ENCODE measurements at regions not wholly inside any gene's neighbourhood (a gene's known extent, or its start where the extent isn't known, plus 50 kb on each side); places are given as distances from the start of the nearest gene placed in this dataset.

DNA sequence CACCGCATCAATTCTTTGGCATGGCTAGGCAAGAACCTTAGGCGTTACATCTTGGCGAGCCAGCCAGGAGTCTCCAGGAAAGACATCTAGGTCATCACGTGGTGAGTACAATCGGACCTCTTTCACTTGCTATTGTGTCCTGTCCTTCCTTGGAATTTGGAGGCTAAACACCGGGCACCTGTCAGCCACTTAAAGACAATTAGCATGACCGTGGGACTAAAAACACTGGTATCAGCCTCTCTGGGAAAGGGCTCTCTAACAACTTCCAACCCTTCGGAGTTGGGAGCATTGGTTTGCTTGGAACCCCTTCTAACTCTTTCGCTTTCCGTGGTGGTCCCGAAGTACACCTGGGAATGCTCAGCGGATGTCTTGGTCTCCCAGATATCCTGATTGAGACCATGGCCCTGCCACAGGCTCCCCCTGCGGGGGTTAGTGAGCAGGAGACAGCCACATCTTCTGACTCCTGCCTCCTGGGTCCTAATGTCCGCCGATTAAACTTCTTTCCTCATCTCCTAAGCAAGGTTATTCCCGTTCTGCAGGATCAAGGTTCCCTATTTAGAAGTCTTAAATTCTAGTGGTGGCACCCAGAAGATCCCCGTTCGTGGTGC is 971.7 kb downstream of the FSCB start (continued):
- TF ChIP-seq, protein P1, sequence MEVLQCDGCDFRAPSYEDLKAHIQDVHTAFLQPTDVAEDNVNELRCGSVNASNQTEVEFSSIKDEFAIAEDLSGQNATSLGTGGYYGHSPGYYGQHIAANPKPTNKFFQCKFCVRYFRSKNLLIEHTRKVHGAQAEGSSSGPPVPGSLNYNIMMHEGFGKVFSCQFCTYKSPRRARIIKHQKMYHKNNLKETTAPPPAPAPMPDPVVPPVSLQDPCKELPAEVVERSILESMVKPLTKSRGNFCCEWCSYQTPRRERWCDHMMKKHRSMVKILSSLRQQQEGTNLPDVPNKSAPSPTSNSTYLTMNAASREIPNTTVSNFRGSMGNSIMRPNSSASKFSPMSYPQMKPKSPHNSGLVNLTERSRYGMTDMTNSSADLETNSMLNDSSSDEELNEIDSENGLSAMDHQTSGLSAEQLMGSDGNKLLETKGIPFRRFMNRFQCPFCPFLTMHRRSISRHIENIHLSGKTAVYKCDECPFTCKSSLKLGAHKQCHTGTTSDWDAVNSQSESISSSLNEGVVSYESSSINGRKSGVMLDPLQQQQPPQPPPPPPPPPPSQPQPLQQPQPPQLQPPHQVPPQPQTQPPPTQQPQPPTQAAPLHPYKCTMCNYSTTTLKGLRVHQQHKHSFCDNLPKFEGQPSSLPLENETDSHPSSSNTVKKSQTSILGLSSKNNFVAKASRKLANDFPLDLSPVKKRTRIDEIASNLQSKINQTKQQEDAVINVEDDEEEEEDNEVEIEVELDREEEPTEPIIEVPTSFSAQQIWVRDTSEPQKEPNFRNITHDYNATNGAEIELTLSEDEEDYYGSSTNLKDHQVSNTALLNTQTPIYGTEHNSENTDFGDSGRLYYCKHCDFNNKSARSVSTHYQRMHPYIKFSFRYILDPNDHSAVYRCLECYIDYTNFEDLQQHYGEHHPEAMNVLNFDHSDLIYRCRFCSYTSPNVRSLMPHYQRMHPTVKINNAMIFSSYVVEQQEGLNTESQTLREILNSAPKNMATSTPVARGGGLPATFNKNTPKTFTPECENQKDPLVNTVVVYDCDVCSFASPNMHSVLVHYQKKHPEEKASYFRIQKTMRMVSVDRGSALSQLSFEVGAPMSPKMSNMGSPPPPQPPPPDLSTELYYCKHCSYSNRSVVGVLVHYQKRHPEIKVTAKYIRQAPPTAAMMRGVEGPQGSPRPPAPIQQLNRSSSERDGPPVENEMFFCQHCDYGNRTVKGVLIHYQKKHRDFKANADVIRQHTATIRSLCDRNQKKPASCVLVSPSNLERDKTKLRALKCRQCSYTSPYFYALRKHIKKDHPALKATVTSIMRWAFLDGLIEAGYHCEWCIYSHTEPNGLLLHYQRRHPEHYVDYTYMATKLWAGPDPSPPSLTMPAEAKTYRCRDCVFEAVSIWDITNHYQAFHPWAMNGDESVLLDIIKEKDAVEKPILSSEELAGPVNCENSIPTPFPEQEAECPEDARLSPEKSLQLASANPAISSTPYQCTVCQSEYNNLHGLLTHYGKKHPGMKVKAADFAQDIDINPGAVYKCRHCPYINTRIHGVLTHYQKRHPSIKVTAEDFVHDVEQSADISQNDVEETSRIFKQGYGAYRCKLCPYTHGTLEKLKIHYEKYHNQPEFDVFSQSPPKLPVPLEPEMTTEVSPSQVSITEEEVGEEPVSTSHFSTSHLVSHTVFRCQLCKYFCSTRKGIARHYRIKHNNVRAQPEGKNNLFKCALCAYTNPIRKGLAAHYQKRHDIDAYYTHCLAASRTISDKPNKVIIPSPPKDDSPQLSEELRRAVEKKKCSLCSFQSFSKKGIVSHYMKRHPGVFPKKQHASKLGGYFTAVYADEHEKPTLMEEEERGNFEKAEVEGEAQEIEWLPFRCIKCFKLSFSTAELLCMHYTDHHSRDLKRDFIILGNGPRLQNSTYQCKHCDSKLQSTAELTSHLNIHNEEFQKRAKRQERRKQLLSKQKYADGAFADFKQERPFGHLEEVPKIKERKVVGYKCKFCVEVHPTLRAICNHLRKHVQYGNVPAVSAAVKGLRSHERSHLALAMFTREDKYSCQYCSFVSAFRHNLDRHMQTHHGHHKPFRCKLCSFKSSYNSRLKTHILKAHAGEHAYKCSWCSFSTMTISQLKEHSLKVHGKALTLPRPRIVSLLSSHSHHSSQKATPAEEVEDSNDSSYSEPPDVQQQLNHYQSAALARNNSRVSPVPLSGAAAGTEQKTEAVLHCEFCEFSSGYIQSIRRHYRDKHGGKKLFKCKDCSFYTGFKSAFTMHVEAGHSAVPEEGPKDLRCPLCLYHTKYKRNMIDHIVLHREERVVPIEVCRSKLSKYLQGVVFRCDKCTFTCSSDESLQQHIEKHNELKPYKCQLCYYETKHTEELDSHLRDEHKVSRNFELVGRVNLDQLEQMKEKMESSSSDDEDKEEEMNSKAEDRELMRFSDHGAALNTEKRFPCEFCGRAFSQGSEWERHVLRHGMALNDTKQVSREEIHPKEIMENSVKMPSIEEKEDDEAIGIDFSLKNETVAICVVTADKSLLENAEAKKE (CRISPR knock-in tag; IDR thresholded peaks at IDR 0.05), result no peak
- TF ChIP-seq POLR2AphosphoS5 (IDR thresholded peaks at IDR 0.05; ENCODE audit: low read depth), result no peak

DNA sequence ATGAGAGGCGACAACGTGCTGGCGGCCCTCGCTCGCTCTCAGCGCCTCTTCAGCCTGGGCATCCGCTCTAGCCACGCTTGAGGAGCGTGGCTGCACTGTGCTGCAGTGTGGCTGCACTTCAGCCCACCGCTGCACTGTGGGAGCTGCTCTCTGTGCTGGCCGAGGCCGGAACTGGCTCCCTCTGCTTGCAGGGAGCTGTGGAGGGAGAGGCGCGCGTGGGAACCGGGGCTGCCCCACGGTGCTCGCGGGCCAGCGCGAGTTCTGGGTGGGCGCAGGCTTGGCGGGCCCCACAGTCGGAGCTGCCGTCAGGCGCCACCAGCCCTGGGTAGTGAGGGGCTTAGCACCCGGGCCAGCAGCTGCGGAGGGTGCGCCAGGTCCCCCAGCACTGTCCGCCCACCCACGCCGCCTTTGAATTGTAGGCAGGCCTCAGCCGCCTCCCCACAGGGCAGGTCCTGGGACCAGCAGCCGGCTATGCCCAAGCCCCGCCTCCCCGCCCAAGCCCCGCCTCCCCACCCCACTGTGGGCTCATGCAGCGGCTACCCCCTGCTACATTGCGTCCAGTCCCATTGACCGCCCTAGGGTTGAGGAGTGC is 974.2 kb downstream of the FSCB start:
- no peaks in the 10 kb centered on the region for H3K4me1 ChIP-seq (ENCODE audit: insufficient read depth)
- peaks cover 16% of the 10 kb centered on the region; the same call in 2 of the 3 replicates for H3K36me3 Mint-ChIP-seq (ENCODE audit: low read depth)
- ATAC-seq, result no peak
- no peaks in the 10 kb centered on the region for H3K79me2 ChIP-seq (replicated peaks; ENCODE audit: insufficient read depth)
- no peaks in the 10 kb centered on the region for H4K20me1 ChIP-seq (replicated peaks; ENCODE audit: insufficient read depth)
- H2AFZ ChIP-seq, result peak overlapping the region; percentile 81
- H3K27ac Mint-ChIP-seq, result no peak overlapping the region
- no peaks in the 10 kb centered on the region for H3K27me3 Mint-ChIP-seq (ENCODE audit: insufficient read depth, low read depth, poor library complexity)
- no peak overlapping the region for H3K4me2 ChIP-seq
- H3K27ac ChIP-seq (ENCODE audit: low read depth), result no peak overlapping the region
- H3F3A ChIP-seq (replicated peaks; ENCODE audit: low read depth), result no peaks in the 10 kb centered on the region
- H3K4me1 Mint-ChIP-seq, result no peaks in the 10 kb centered on the region
- no peak for DNase-seq (ENCODE audit: low spot score)
- H3K4me3 Mint-ChIP-seq, result no peak overlapping the region
- no peak overlapping the region for H3K4me3 ChIP-seq
- no peaks in the 10 kb centered on the region for H3K27me3 ChIP-seq (ENCODE audit: insufficient read depth)
- H3K36me3 ChIP-seq (ENCODE audit: insufficient read depth), result no peaks in the 10 kb centered on the region
- peaks cover 9% of the 10 kb centered on the region; the same call in 1 of the 2 replicates for H3K9me2 ChIP-seq (ENCODE audit: insufficient read depth)
- peaks cover 19% of the 10 kb centered on the region for H3K9me3 Mint-ChIP-seq
- no peak for TF ChIP-seq JUNB (IDR thresholded peaks at IDR 0.05; ENCODE audit: unreplicated experiment)
- TF ChIP-seq, protein P1 (CRISPR knock-in tag; IDR thresholded peaks at IDR 0.05), result no peak
- TF ChIP-seq, protein P2, sequence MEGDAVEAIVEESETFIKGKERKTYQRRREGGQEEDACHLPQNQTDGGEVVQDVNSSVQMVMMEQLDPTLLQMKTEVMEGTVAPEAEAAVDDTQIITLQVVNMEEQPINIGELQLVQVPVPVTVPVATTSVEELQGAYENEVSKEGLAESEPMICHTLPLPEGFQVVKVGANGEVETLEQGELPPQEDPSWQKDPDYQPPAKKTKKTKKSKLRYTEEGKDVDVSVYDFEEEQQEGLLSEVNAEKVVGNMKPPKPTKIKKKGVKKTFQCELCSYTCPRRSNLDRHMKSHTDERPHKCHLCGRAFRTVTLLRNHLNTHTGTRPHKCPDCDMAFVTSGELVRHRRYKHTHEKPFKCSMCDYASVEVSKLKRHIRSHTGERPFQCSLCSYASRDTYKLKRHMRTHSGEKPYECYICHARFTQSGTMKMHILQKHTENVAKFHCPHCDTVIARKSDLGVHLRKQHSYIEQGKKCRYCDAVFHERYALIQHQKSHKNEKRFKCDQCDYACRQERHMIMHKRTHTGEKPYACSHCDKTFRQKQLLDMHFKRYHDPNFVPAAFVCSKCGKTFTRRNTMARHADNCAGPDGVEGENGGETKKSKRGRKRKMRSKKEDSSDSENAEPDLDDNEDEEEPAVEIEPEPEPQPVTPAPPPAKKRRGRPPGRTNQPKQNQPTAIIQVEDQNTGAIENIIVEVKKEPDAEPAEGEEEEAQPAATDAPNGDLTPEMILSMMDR (conservative IDR thresholded peaks at IDR 0.05; ENCODE audit: low read depth in 2 of 2), result no peak
- no peak for TF ChIP-seq ZNF114 (CRISPR knock-in tag; IDR thresholded peaks at IDR 0.05)
- TF ChIP-seq ZNF331 (CRISPR knock-in tag; IDR thresholded peaks at IDR 0.05; ENCODE audit: low read depth), result no peak

Data from GM23338 (cell line).